Esophagus squamous epithelium (tissue), 4 donors: ENCODE measurements at regions not wholly inside any gene's neighbourhood (a gene's known extent, or its start where the extent isn't known, plus 50 kb on each side); places are given as distances from the start of the nearest gene placed in this dataset.

Experiments used
- CTCF ChIP-seq, 6 experiments: fragments of 450-650 bp in 4 of 6; fragments of 200-600 bp in 2 of 6; sonication (generic) in 2 of 6; IDR thresholded peaks; one replicate each; pipeline ENCODE4 v1.5.1; 2016 to 2019; ENCODE audit warnings: antibody characterized with exemption in 6 of 6, mild to moderate bottlenecking in 4 of 6, moderate library complexity in 4 of 6
- POLR2A ChIP-seq, 4 donors: fragments of 450-650 bp; IDR thresholded peaks; one replicate each; pipeline ENCODE4 v1.6.1; 2017; ENCODE audit warnings: antibody characterized with exemption in 4 of 4, mild to moderate bottlenecking in 4 of 4, moderate library complexity in 3 of 4

DNA sequence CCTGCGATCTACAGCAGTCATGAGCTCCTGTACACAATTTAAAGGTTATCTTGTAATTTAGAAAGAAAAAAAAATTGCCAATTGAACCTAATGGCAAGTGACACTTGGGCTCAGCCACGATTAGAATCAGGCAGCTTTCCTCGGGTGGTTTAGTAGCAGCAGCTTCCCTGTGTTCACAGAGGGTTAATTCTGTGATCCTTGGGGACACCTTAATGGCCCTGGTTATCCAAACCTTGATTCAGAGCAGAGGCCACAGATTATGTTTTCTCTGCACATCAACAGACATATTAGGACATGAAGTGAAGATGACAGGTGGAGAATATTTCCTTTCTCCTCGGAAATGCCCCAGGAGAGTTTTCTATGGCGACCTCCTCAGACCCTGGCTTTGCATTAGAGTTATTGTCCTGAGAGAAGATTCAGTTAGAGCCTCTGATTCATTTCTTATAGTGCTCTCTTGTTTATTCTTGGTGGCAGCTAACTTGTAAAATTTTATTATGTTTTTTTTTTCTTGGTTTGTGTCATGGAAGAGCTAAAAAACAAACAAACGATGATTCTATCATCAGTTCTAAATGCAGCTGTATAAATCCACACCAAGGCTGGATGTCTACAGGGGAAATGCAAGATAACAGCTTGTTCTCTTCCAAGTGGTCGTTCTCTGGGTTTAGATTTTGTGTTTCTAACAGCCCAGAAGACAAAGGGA is 351.2 kb upstream of the DYNLRB2 start:
- TF ChIP-seq CTCF (IDR thresholded peaks at IDR 0.05) (no peak), POLR2A (IDR thresholded peaks at IDR 0.05) (no peak)
